ENCODE measurements at regions not wholly inside any gene's neighbourhood (a gene's known extent, or its start where the extent isn't known, plus 50 kb on each side); places are given as distances from the start of the nearest gene placed in this dataset.

- TF ChIP-seq CTCF (IDR thresholded peaks at IDR 0.05; ENCODE audit: poor library complexity) (no peak), EZH2phosphoT487 (IDR thresholded peaks at IDR 0.05; ENCODE audit: low read depth, severe bottlenecking, unreplicated experiment) (no peak), EZH2 (IDR thresholded peaks at IDR 0.05; ENCODE audit: borderline replicate concordance) (no peak)
These were observed 190.3 kb downstream of the TM9SF2 start for GRCh38 chr13:99691552-99691951.

All from hepatocyte (in vitro differentiated cells).